Erythroblast (primary cell): ENCODE measurements at regions not wholly inside any gene's neighbourhood (a gene's known extent, or its start where the extent isn't known, plus 50 kb on each side); places are given as distances from the start of the nearest gene placed in this dataset.

Experiments
- GATA1 ChIP-seq: IDR thresholded peaks from 2 replicates; pipeline ENCODE4 v1.6.1; 2011; ENCODE audit warnings: low read depth, mild to moderate bottlenecking, control low read depth, low read length, moderate library complexity
- POLR2A ChIP-seq: IDR thresholded peaks from 2 replicates; pipeline ENCODE4 v1.6.1; 2011; ENCODE audit warnings: mild to moderate bottlenecking, low read length

GRCh38 chr17:33639103-33639880 lies 346.2 kb upstream of the ASIC2 start:
- TF ChIP-seq GATA1, result no peak
- TF ChIP-seq POLR2A, result no peak
